ENCODE measurements at regions not wholly inside any gene's neighbourhood (a gene's known extent, or its start where the extent isn't known, plus 50 kb on each side); places are given as distances from the start of the nearest gene placed in this dataset.
A peak's percentile ranks its signal among the peaks of the same experiment; 100 is the strongest.

- CTCF ChIA-PET: no interaction called here
- Histone ChIP-seq H2AFZ (no peak overlapping the region), H4K20me1 (ENCODE audit: insufficient read depth) (no peaks in the 10 kb centered on the region), H3K9me3 (ENCODE audit: insufficient read depth, low read depth) (no peaks in the 10 kb centered on the region), H3K36me3 (ENCODE audit: low read depth) (no peaks in the 10 kb centered on the region), H3K79me2 (ENCODE audit: low read depth) (no peaks in the 10 kb centered on the region), H3K9me2 (ENCODE audit: insufficient read depth) (peaks cover 5% of the 10 kb centered on the region; the same call in 1 of the 2 replicates), H3K4me2 (no peak overlapping the region), H3K27me3 (ENCODE audit: insufficient read depth, low read depth) (no peaks in the 10 kb centered on the region), H3F3A (ENCODE audit: insufficient read depth, low read depth) (peaks cover 9% of the 10 kb centered on the region; the same call in 1 of the 2 replicates), H3K27ac (no peak overlapping the region), H3K4me1 (replicated peaks; ENCODE audit: insufficient read depth) (no peaks in the 10 kb centered on the region), H3K4me3 (no peak overlapping the region)
- POLR2A ChIA-PET (ENCODE audit: unreplicated experiment): interaction anchor here (0.7 kb wide), 1 partner anchor 138 kb away, joined by 3 read pairs; no protein-coding TSS in a partner anchor
- no peak for DNase-seq
- TF ChIP-seq EZH2 (IDR thresholded peaks at IDR 0.05; ENCODE audit: low read depth): no peak
- TF ChIP-seq CTCF (conservative IDR thresholded peaks at IDR 0.05): no peak
- BruUV-seq (replicated peaks): no TSS peak
- intact Hi-C loops (cut with micrococcal nuclease; ENCODE audit: unreplicated experiment): no loop called here
Measured at GRCh38 chr6:40973304-40973703, 65.7 kb downstream of the UNC5CL start.

GRCh38 chr6:40972814-40973213 lies 66.2 kb downstream of the UNC5CL start:
- Histone ChIP-seq H4K20me1 (ENCODE audit: insufficient read depth) (no peaks in the 10 kb centered on the region), H2AFZ (no peak overlapping the region), H3K27me3 (ENCODE audit: insufficient read depth, low read depth) (no peaks in the 10 kb centered on the region), H3K27ac (no peak overlapping the region), H3F3A (ENCODE audit: insufficient read depth, low read depth) (peaks cover 9% of the 10 kb centered on the region; the same call in 1 of the 2 replicates), H3K36me3 (ENCODE audit: low read depth) (no peaks in the 10 kb centered on the region), H3K79me2 (ENCODE audit: low read depth) (no peaks in the 10 kb centered on the region), H3K9me2 (ENCODE audit: insufficient read depth) (peaks cover 5% of the 10 kb centered on the region; the same call in 1 of the 2 replicates), H3K4me1 (replicated peaks; ENCODE audit: insufficient read depth) (no peaks in the 10 kb centered on the region), H3K9me3 (ENCODE audit: insufficient read depth, low read depth) (no peaks in the 10 kb centered on the region), H3K4me2 (no peak overlapping the region), H3K4me3 (no peak overlapping the region)
- no TSS peak for BruUV-seq (replicated peaks)
- intact Hi-C loops (cut with micrococcal nuclease; ENCODE audit: unreplicated experiment): no loop called here
- DNase-seq: peak in 1 of 2 experiments; percentile 56
- ChIA-PET CTCF (no interaction called here), POLR2A (ENCODE audit: unreplicated experiment) (no interaction called here)
- TF ChIP-seq EZH2 (IDR thresholded peaks at IDR 0.05; ENCODE audit: low read depth): no peak
- no peak for TF ChIP-seq CTCF (conservative IDR thresholded peaks at IDR 0.05)

- H3K79me2 ChIP-seq (ENCODE audit: low read depth): no peaks in the 10 kb centered on the region
- H3K9me3 ChIP-seq (ENCODE audit: insufficient read depth, low read depth): no peaks in the 10 kb centered on the region
- no TSS peak for BruUV-seq (replicated peaks)
- peaks cover 9% of the 10 kb centered on the region; the same call in 1 of the 2 replicates for H3F3A ChIP-seq (ENCODE audit: insufficient read depth, low read depth)
- ChIA-PET POLR2A (ENCODE audit: unreplicated experiment) (no interaction called here), CTCF (no interaction called here)
- no peak for DNase-seq
- no peak for TF ChIP-seq CTCF (conservative IDR thresholded peaks at IDR 0.05)
- TF ChIP-seq EZH2 (IDR thresholded peaks at IDR 0.05; ENCODE audit: low read depth): no peak
- intact Hi-C loops (cut with micrococcal nuclease; ENCODE audit: unreplicated experiment): no loop called here
- no peaks in the 10 kb centered on the region for H3K27me3 ChIP-seq (ENCODE audit: insufficient read depth, low read depth)
- H3K4me1 ChIP-seq (replicated peaks; ENCODE audit: insufficient read depth): no peaks in the 10 kb centered on the region
- no peak overlapping the region for H2AFZ ChIP-seq
- H4K20me1 ChIP-seq (ENCODE audit: insufficient read depth): no peaks in the 10 kb centered on the region
- H3K36me3 ChIP-seq (ENCODE audit: low read depth): no peaks in the 10 kb centered on the region
- no peak overlapping the region for H3K4me2 ChIP-seq
- no peak overlapping the region for H3K4me3 ChIP-seq
- no peak overlapping the region for H3K27ac ChIP-seq
- peaks cover 5% of the 10 kb centered on the region; the same call in 1 of the 2 replicates for H3K9me2 ChIP-seq (ENCODE audit: insufficient read depth)
Measured at GRCh38 chr6:40972190-40972589, 66.8 kb downstream of the UNC5CL start.

Measured in PC-9 (cell line).